Osteocyte (in vitro differentiated cells): ENCODE measurements at regions not wholly inside any gene's neighbourhood (a gene's known extent, or its start where the extent isn't known, plus 50 kb on each side); places are given as distances from the start of the nearest gene placed in this dataset.
"Not testable (repeated sequence)": the region's sequence is repeated elsewhere in the genome, so short reads cannot be mapped to it uniquely, and the experiment has no call there.

ENCODE experiments used
- DNase-seq: peaks from one replicate; pipeline ENCODE4 v3.0.0; 2021; ENCODE audit warnings: mixed read lengths; ENCODE audit not compliant: unreplicated experiment; ENCODE audit errors: extremely low spot score
- H3K27ac Mint-ChIP-seq: one replicate; pipeline ENCODE4 v1.8.0; 2021; ENCODE audit warnings: mild to moderate bottlenecking, mixed read lengths; ENCODE audit not compliant: unreplicated experiment
- H3K27me3 Mint-ChIP-seq: one replicate; pipeline ENCODE4 v1.8.0; 2021; ENCODE audit warnings: mixed read lengths; ENCODE audit not compliant: unreplicated experiment
- H3K36me3 Mint-ChIP-seq: one replicate; pipeline ENCODE4 v1.8.0; 2021; ENCODE audit warnings: mixed read lengths; ENCODE audit not compliant: unreplicated experiment
- H3K4me1 Mint-ChIP-seq: one replicate; pipeline ENCODE4 v1.8.0; 2021; ENCODE audit warnings: mixed read lengths; ENCODE audit not compliant: unreplicated experiment
- H3K4me3 Mint-ChIP-seq: one replicate; pipeline ENCODE4 v1.8.0; 2021; ENCODE audit warnings: mild to moderate bottlenecking, moderate library complexity, mixed read lengths; ENCODE audit not compliant: unreplicated experiment
- H3K9me3 Mint-ChIP-seq: one replicate; pipeline ENCODE4 v1.8.0; 2021; ENCODE audit warnings: mixed read lengths; ENCODE audit not compliant: unreplicated experiment
- TF ChIP-seq, protein P1 (sequence below): fragments of 200-600 bp; sonication (generic); IDR thresholded peaks from 2 replicates; pipeline ENCODE4 v1.5.0; 2021; ENCODE audit warnings: antibody characterized with exemption, mild to moderate bottlenecking, moderate library complexity

DNA sequence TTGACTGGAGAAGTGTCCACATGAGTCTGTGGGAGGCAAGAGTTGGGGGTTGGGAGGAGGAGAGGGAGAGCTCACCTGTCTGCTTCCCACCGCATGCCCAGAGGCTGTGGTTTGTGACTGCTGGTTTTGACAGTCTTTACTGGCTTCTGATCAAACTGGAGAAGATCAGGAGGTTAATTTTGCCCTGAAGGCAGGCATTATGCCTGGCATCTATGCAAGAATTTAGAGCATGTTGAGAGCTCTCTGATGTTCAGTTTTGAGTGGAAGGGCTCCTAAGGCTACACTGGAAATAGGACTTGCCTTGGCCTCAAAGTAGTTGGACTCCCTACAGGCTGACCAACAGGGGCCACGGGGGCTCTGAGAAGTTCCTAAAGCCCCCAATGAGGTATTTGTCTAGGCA, 101.6 kb downstream of the TLR5 start:
- no peaks in the 10 kb centered on the region for H3K4me1 Mint-ChIP-seq
- peaks cover 12% of the 10 kb centered on the region for H3K9me3 Mint-ChIP-seq
- no peak overlapping the region for H3K27ac Mint-ChIP-seq
- no peak for DNase-seq
- TF ChIP-seq, protein P1, sequence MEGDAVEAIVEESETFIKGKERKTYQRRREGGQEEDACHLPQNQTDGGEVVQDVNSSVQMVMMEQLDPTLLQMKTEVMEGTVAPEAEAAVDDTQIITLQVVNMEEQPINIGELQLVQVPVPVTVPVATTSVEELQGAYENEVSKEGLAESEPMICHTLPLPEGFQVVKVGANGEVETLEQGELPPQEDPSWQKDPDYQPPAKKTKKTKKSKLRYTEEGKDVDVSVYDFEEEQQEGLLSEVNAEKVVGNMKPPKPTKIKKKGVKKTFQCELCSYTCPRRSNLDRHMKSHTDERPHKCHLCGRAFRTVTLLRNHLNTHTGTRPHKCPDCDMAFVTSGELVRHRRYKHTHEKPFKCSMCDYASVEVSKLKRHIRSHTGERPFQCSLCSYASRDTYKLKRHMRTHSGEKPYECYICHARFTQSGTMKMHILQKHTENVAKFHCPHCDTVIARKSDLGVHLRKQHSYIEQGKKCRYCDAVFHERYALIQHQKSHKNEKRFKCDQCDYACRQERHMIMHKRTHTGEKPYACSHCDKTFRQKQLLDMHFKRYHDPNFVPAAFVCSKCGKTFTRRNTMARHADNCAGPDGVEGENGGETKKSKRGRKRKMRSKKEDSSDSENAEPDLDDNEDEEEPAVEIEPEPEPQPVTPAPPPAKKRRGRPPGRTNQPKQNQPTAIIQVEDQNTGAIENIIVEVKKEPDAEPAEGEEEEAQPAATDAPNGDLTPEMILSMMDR: no peak
- peaks cover 11% of the 10 kb centered on the region for H3K27me3 Mint-ChIP-seq
- H3K4me3 Mint-ChIP-seq: no peak overlapping the region
- H3K36me3 Mint-ChIP-seq: no peaks in the 10 kb centered on the region

DNA sequence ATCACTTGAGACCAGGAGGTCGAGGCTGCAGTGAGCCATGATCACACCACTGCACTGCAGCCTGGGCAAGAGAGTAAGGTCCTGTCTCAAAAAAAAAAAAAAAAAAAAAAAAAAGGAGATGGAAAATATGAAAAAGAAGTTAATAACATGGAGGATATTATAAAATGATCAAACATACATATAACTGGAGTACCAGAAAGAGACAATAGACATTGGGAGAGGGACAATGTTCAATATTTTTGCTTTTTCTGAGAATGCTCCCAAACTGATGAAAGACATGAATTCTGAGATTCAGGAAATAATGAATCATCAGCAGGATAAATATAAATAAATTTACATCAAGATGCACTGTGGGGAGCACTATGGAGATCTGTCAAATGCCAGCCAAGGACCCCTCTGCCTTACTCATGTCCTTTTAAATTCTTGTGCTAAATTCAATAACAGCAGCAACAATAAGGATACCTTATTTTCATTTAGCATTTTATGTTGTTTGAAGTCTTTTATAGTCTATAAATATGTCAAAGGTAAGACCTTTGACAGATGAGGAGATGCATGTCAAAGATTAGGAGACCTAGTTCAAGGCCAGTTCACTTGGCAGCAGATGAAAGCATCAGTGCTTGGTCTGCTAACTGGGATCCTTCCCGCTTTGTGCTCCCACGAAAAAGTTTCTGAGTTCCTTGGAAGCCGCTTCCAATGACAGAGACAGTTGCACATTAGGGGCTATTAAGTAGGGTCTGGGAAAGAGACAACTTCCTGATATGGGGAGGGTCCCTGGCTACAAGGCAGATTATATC, 97.7 kb downstream of the TLR5 start:
- no peaks in the 10 kb centered on the region for H3K4me1 Mint-ChIP-seq
- H3K27ac Mint-ChIP-seq: no peak overlapping the region
- TF ChIP-seq, protein P1: no peak
- no peak for DNase-seq
- no peak overlapping the region for H3K4me3 Mint-ChIP-seq
- no peaks in the 10 kb centered on the region for H3K36me3 Mint-ChIP-seq
- H3K9me3 Mint-ChIP-seq: peaks cover 17% of the 10 kb centered on the region
- H3K27me3 Mint-ChIP-seq: peaks cover 3% of the 10 kb centered on the region

DNA sequence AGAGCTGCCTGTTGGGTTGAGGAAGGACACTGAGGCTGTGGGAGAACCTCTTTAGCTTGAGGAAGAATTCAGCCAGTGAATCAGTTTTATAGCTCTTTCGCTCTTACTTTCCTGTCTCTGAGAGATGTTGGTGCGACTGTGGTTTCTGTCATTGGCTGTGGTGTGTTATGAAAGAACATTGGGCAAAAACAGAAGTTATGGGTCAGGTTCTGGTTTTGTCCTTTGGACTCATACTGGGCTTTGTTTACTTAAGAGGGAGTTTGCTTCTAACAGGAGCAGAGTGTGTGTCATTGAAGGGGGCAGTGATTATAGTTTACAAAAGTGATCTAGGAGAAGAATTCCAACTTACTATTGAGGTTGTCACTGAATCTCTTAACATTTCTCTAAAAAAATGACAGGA, 97.0 kb downstream of the TLR5 start:
- Mint-ChIP-seq H3K9me3 (peaks cover 17% of the 10 kb centered on the region), H3K27me3 (peaks cover under 1% of the 10 kb centered on the region), H3K36me3 (no peaks in the 10 kb centered on the region), H3K27ac (no peak overlapping the region), H3K4me1 (no peaks in the 10 kb centered on the region), H3K4me3 (no peak overlapping the region)
- TF ChIP-seq, protein P1: no peak
- DNase-seq: no peak

- H3K27me3 Mint-ChIP-seq, H3K27ac Mint-ChIP-seq, H3K4me1 Mint-ChIP-seq, DNase-seq, H3K4me3 Mint-ChIP-seq, H3K36me3 Mint-ChIP-seq: not testable (repeated sequence)
- H3K9me3 Mint-ChIP-seq: peaks cover 17% of the 10 kb centered on the region
Observed at GRCh38 chr1:223046463-223046862, 96.6 kb downstream of the TLR5 start.

DNA sequence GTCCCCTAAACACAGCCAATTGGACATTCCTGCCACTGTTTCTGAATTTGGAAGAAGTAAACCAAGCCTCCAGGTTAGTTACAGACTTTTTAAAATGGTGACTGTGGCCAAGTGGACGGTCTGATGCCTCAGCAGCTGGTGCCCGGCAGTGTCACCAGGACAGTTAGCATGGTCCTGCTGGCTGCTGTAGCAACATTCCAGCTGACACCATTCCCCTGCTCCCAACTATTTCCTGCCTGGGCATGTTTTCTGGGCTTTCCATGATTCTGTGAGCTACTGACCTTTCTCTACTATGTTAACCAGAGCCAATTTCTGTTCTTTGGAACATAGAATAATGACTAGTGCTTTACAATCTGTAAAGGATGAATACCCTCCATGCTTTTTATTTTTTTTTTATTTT, 95.0 kb downstream of the TLR5 start:
- no peaks in the 10 kb centered on the region for H3K36me3 Mint-ChIP-seq
- TF ChIP-seq, protein P1: no peak
- no peak overlapping the region for H3K4me3 Mint-ChIP-seq
- DNase-seq: no peak
- H3K27me3 Mint-ChIP-seq: no peaks in the 10 kb centered on the region
- peaks cover 17% of the 10 kb centered on the region for H3K9me3 Mint-ChIP-seq
- no peaks in the 10 kb centered on the region for H3K4me1 Mint-ChIP-seq
- no peak overlapping the region for H3K27ac Mint-ChIP-seq
